Activated CD4-positive, alpha-beta memory T cell treated with anti-CD3 and anti-CD28 coated beads for 36 hours (primary cell): ENCODE measurements at regions not wholly inside any gene's neighbourhood (a gene's known extent, or its start where the extent isn't known, plus 50 kb on each side); places are given as distances from the start of the nearest gene placed in this dataset.

Source experiments
- CTCF ChIA-PET: fragments of 350-600 bp; sonication (Branson Sonifier 250); formaldehyde crosslinking; loops from one replicate; lab custom pipeline; 2021; ENCODE audit warnings: antibody characterized with exemption, inconsistent platforms; lab: Charles Lee
- POLR2A ChIA-PET: fragments of 350-600 bp; sonication (Branson Sonifier 250); formaldehyde crosslinking; loops from one replicate; lab custom pipeline; 2021; ENCODE audit warnings: antibody characterized with exemption; lab: Charles Lee
- DNase-seq: peaks from one replicate; pipeline ENCODE4 v3.0.0-alpha.2; 2020
- H3K27ac Mint-ChIP-seq: one replicate; pipeline ENCODE4 v1.8.0; 2021; ENCODE audit warnings: mixed read lengths
- H3K27me3 Mint-ChIP-seq: one replicate; pipeline ENCODE4 v1.8.0; 2021; ENCODE audit warnings: mixed read lengths
- H3K36me3 Mint-ChIP-seq: one replicate; pipeline ENCODE4 v1.8.0; 2021; ENCODE audit warnings: mixed read lengths
- H3K4me1 Mint-ChIP-seq: one replicate; pipeline ENCODE4 v1.8.0; 2021; ENCODE audit warnings: low read depth, mixed read lengths
- H3K4me3 Mint-ChIP-seq: one replicate; pipeline ENCODE4 v1.8.0; 2021; ENCODE audit warnings: mild to moderate bottlenecking, mixed read lengths
- H3K9me3 Mint-ChIP-seq: one replicate; pipeline ENCODE4 v1.8.0; 2021; ENCODE audit warnings: mixed read lengths
- intact Hi-C: fragments of 100-400 bp; cut with micrococcal nuclease; formaldehyde crosslinking; loops from one replicate; pipeline ENCODE4 v1.15.1; 2023

- no peaks in the 10 kb centered on the region for H3K27me3 Mint-ChIP-seq
- H3K36me3 Mint-ChIP-seq = peaks cover 1% of the 10 kb centered on the region
- peaks cover 83% of the 10 kb centered on the region for H3K4me1 Mint-ChIP-seq
- CTCF ChIA-PET = interaction anchor here (1.0 to 1.2 kb wide), 3 partner anchors 117 to 249 kb away, joined by 4 to 5 read pairs (median 4); no protein-coding TSS in a partner anchor
- H3K9me3 Mint-ChIP-seq = no peaks in the 10 kb centered on the region
- DNase-seq = peak; percentile 35
- peak overlapping the region; percentile 7 for H3K4me3 Mint-ChIP-seq
- intact Hi-C loops = loop anchor here (2.0 kb wide), 2 partner anchors 129 to 197 kb away; no protein-coding TSS in a partner anchor
- POLR2A ChIA-PET = interaction anchor here (0.5 to 1.7 kb wide), 7 partner anchors 67 to 286 kb away, joined by 3 to 5 read pairs (median 3); partner anchors contain the start of gene IRF2BP2
- H3K27ac Mint-ChIP-seq = peak overlapping the region; percentile 99
Observed at GRCh38 chr1:234729561-234730474, 119.8 kb upstream of the IRF2BP2 start.

DNA sequence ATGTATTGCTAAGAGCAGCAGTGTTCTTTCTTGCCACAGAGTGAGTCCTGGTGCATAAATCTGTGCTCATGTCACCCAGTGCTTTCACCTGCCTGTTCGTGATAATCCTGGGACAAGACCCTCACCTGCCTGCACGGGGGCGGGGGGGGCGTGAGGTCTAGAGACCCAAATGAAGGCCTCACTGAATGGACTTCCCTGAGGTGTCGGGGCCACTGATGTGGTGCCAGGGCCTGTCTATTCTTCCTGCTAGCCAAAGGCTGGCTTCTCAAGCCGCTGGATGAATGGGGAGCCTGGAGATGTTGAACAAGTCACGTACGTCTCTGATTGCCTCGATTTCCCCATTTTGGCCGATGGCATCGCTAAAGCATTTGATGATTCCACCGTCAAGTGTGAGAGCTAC is 118.8 kb upstream of the IRF2BP2 start:
- ChIA-PET CTCF (no interaction called here), POLR2A (interaction anchor here (0.5 to 1.6 kb wide), 3 partner anchors 40 to 243 kb away, joined by 3 to 6 read pairs (median 3); no protein-coding TSS in a partner anchor)
- H3K27me3 Mint-ChIP-seq = no peaks in the 10 kb centered on the region
- DNase-seq = no peak
- H3K36me3 Mint-ChIP-seq = peaks cover 1% of the 10 kb centered on the region
- intact Hi-C loops = no loop called here
- no peaks in the 10 kb centered on the region for H3K9me3 Mint-ChIP-seq
- H3K27ac Mint-ChIP-seq = no peak overlapping the region
- H3K4me3 Mint-ChIP-seq = no peak overlapping the region
- H3K4me1 Mint-ChIP-seq = peaks cover 90% of the 10 kb centered on the region

DNA sequence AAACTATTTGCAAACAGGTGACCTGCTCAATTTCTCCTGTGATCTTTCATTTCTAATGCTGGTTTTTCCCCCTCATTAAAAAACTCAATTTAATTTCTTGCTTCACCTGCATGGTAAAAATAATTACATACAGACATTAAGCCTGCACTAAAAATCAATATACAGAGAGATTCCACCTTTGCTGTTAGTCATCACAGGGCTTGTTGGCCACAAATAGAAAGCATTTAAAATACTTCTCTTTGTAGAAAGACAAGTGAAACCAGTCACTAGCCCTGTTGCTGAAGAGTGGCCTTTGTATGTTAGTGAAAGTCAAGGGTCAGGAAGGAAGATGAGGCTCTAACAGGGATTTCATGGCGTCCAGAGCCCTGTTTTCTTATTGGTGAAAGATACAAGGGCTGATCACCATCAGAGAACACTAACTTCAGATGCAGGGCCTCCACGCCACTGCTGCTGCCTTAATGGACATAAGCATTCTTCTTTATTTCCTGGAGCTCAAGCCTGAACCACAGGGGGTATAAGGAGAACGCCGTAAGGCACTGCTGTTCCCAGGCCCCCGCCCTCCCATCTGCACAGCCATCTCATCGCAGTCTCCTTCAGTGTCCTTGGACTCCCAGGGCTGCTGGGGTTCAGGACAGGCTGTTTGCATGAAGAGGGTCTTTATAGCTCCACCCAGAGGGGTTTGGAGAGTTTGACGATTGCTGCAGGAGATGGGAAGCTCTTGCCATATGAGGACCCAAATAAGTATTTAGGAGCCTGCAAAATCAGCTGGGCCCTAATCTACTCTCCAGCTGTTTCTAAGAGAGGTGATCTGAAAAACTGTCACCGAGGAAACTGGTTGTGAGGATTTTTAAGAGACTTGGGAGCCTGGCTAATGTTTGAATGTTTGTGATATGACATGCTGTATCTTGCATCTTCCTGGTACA is 117.3 kb upstream of the IRF2BP2 start:
- intact Hi-C loops = no loop called here
- POLR2A ChIA-PET = interaction anchor here (1.0 to 4.4 kb wide), 3 partner anchors 115 to 117 kb away, joined by 3 to 35 read pairs (median 6); partner anchors contain the start of gene IRF2BP2

GRCh38 chr1:234726359-234726943 is 116.5 kb upstream of the IRF2BP2 start:
- DNase-seq = no peak
- intact Hi-C loops = no loop called here
- Mint-ChIP-seq H3K9me3 (no peaks in the 10 kb centered on the region), H3K36me3 (peaks cover 1% of the 10 kb centered on the region), H3K27me3 (no peaks in the 10 kb centered on the region), H3K27ac (peak overlapping the region; percentile 96), H3K4me1 (peaks cover 97% of the 10 kb centered on the region), H3K4me3 (peak overlapping the region; percentile 60)
- POLR2A ChIA-PET = interaction anchor here (0.6 to 5.9 kb wide), 7 partner anchors 115 to 349 kb away, joined by 3 to 124 read pairs (median 27); partner anchors contain the start of gene IRF2BP2
- CTCF ChIA-PET = interaction anchor here (1.1 to 3.5 kb wide), 4 partner anchors 115 to 353 kb away, joined by 3 to 29 read pairs (median 6); partner anchors contain the start of gene IRF2BP2

More for the DNA sequence above, 117.3 kb upstream of the IRF2BP2 start:
- no peak for DNase-seq
- Mint-ChIP-seq H3K4me1 (peaks cover 97% of the 10 kb centered on the region), H3K27me3 (no peaks in the 10 kb centered on the region), H3K27ac (peak overlapping the region; percentile 96), H3K4me3 (peak overlapping the region; percentile 39), H3K36me3 (peaks cover 1% of the 10 kb centered on the region), H3K9me3 (no peaks in the 10 kb centered on the region)
- CTCF ChIA-PET = interaction anchor here (1.0 to 1.3 kb wide), 2 partner anchors 10 to 241 kb away, joined by 3 read pairs; no protein-coding TSS in a partner anchor

DNA sequence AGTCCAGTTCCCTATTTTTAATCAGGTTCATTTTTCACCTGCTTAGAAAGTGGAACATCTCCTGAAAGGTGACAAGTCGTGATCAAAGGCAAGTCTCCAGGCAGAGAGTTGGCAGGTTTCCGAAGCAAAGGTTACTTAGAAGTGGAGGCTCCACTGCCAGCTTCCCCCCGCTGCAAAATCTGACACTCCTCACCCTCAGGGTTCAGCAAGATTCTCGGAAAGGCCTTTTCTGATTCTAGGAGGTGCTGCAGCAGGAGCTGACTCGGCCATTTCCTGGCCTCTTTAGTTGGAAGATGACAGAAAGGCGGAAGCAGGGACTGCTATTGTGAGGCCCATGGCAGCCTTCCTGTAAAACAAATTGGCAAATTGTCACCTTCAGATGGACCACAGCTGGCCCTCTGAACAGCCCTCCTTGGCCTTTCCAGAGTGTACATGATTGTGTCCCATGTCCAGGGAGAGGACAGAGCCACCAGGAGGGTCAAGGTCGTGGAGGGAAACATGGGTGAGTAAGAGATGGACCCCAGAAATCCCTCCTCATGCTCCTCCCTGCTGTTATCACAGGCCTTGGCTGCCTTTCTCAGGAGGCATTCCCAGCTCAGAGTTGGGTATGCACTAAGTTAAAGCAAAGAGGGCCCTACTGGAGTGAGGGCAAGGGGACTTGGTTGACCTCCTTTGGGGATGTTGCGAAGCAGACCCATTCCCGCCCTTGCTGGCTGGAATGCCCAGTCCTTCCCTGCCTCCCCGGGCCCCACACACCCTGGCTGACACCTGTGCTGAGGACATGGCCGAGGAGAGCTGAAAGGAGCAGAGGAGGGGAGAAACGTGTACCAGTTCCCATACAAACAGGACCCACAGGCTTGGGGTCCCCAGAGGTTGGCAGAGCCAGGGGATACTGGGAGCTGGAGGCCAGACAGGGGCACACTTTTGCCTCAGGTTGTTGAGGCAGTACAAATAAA is 115.5 kb upstream of the IRF2BP2 start:
- intact Hi-C loops = no loop called here
- Mint-ChIP-seq H3K36me3 (peaks cover 1% of the 10 kb centered on the region), H3K27ac (peak overlapping the region; percentile 96), H3K4me1 (peaks cover 90% of the 10 kb centered on the region), H3K4me3 (peak overlapping the region; percentile 60), H3K27me3 (no peaks in the 10 kb centered on the region), H3K9me3 (no peaks in the 10 kb centered on the region)
- ChIA-PET CTCF (interaction anchor here (1.1 to 3.5 kb wide), 6 partner anchors 29 to 354 kb away, joined by 3 to 29 read pairs (median 6); partner anchors contain the start of gene IRF2BP2), POLR2A (interaction anchor here (0.6 to 5.9 kb wide), 13 partner anchors 10 to 350 kb away, joined by 3 to 124 read pairs (median 6); partner anchors contain the start of gene IRF2BP2)
- peak; percentile 84 for DNase-seq

- POLR2A ChIA-PET = interaction anchor here (0.6 to 5.9 kb wide), 30 partner anchors 8 to 349 kb away, joined by 3 to 124 read pairs (median 6); partner anchors contain the start of gene IRF2BP2
- Mint-ChIP-seq H3K36me3 (no peaks in the 10 kb centered on the region), H3K27ac (peak overlapping the region; percentile 96), H3K27me3 (no peaks in the 10 kb centered on the region), H3K4me1 (peaks cover 82% of the 10 kb centered on the region), H3K9me3 (no peaks in the 10 kb centered on the region), H3K4me3 (peak overlapping the region; percentile 60)
- intact Hi-C loops = loop anchor here (1.0 to 5.0 kb wide), 6 partner anchors 42 to 604 kb away; partner anchors contain the start of genes ARID4B and GGPS1
- peak; percentile 47 for DNase-seq
- CTCF ChIA-PET = interaction anchor here (0.9 to 3.5 kb wide), 8 partner anchors 29 to 359 kb away, joined by 3 to 29 read pairs (median 6); partner anchors contain the start of gene IRF2BP2
Observed at GRCh38 chr1:234724516-234725176, 114.7 kb upstream of the IRF2BP2 start.

DNA sequence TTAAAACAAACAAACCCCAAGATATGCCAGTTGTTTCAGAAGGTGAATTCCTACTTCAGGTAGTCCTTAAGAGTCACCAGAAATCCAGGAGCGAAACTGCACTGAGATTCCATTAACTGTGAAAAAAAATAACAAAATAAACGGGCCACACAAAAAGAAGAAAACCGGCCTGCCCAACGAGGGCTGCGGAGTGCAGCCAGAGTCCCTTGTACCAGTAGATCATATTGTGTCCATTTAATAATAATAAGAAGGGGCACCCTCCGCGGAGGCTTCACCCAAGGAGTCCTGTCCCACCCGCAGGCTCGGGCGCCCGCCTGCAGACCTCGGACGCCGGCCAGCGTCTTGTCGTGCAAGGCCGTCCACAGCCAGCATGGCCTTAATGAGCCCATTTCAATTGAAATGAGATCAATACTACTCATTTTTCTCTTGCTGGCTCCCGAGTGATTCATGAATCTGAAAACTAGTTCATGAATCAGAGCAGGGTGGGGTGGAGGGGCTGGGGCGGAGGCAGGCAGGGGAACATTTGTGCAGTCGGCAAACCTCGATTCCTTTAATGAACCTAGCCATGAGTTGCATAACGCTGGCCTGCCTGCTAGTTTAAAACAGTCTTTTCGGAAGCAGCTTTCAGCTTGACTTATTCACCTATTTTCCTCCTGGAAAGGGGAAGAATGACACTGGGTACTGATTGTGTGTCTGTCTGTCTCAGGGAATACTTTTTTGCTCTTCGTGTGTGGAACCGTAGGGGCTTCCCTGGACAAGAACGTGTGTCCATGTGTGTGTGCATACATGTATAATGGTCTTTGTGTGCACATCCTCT is 113.1 kb upstream of the IRF2BP2 start:
- DNase-seq = peak; percentile 91
- peak overlapping the region; percentile 60 for H3K4me3 Mint-ChIP-seq
- H3K27ac Mint-ChIP-seq = peak overlapping the region; percentile 96
- H3K36me3 Mint-ChIP-seq = no peaks in the 10 kb centered on the region
- peaks cover 66% of the 10 kb centered on the region for H3K4me1 Mint-ChIP-seq
- POLR2A ChIA-PET = interaction anchor here (0.7 to 5.9 kb wide), 22 partner anchors 8 to 352 kb away, joined by 3 to 124 read pairs (median 8); partner anchors contain the start of gene IRF2BP2
- no peaks in the 10 kb centered on the region for H3K27me3 Mint-ChIP-seq
- no peaks in the 10 kb centered on the region for H3K9me3 Mint-ChIP-seq
- CTCF ChIA-PET = interaction anchor here (0.7 to 3.5 kb wide), 8 partner anchors 52 to 360 kb away, joined by 4 to 29 read pairs (median 6); partner anchors contain the start of gene IRF2BP2
- intact Hi-C loops = loop anchor here (1.0 to 5.0 kb wide), 7 partner anchors 8 to 352 kb away; no protein-coding TSS in a partner anchor

DNA sequence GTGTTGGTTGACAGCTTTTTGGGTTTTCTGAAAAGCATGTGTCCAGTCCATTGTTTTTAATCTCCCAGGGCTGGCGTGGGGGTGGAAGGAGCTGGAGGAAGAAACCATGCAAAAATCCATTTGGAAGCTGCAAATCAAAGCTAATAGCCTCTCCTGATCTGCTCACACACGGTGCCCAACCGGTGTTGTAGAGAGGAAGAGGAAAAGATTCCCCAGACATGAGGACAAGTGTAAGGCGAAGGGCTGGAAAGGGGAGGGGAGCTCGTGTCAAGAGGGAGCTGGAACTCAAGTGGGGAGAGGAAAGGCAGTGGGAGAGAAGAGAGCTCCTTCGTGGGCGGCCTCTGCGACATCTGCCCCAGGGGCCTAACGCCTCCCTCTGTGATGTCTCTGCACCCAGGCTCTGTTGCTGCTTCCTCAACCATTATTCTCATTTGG is 112.3 kb upstream of the IRF2BP2 start:
- intact Hi-C loops = loop anchor here (5.0 kb wide), 1 partner anchor 40 kb away; no protein-coding TSS in a partner anchor
- Mint-ChIP-seq H3K4me3 (peak overlapping the region; percentile 12), H3K9me3 (no peaks in the 10 kb centered on the region), H3K27me3 (no peaks in the 10 kb centered on the region), H3K27ac (peak overlapping the region; percentile 63), H3K4me1 (peaks cover 60% of the 10 kb centered on the region), H3K36me3 (no peaks in the 10 kb centered on the region)
- CTCF ChIA-PET = interaction anchor here (0.7 to 2.0 kb wide), 2 partner anchors 111 to 120 kb away, joined by 4 to 6 read pairs; no protein-coding TSS in a partner anchor
- POLR2A ChIA-PET = interaction anchor here (1.4 to 5.9 kb wide), 5 partner anchors 8 to 353 kb away, joined by 5 to 124 read pairs (median 27); partner anchors contain the start of gene IRF2BP2
- DNase-seq = no peak
